Heart right ventricle (tissue), 16 donors: ENCODE measurements at regions not wholly inside any gene's neighbourhood (a gene's known extent, or its start where the extent isn't known, plus 50 kb on each side); places are given as distances from the start of the nearest gene placed in this dataset.

ENCODE experiments used
- ATAC-seq, 8 donors: fragments of 200-7000 bp; cut with Tn5 transposase; one replicate each; pipeline ENCODE4 v1.9.1; 2020; ENCODE audit warnings: mild to moderate bottlenecking in 8 of 8, moderate library complexity in 8 of 8, moderate number of reproducible peaks in 1 of 8
- DNase-seq, 2 donors: peaks; one replicate each; pipeline ENCODE4 v3.0.0-alpha.2; 2020
- H3K27ac ChIP-seq, 10 donors: fragments of 200-600 bp; sonication (generic) in 2 of 10; one replicate each; pipeline versions ENCODE4 v1.5.0 to v1.8.0; 2020 to 2022; ENCODE audit warnings: mild to moderate bottlenecking in 3 of 10
- H3K27me3 ChIP-seq, 7 donors: fragments of 200-600 bp; one replicate each; pipeline ENCODE4 v1.8.0; 2021 to 2022; ENCODE audit warnings: mild to moderate bottlenecking in 2 of 7
- H3K36me3 ChIP-seq, 9 donors: fragments of 200-600 bp; sonication (generic) in 1 of 9; one replicate each; pipeline versions ENCODE4 v1.5.0 to v1.8.0; 2020 to 2022; ENCODE audit warnings: mild to moderate bottlenecking in 2 of 9
- H3K4me1 ChIP-seq, 9 donors: fragments of 200-600 bp; sonication (generic) in 1 of 9; one replicate each; pipeline versions ENCODE4 v1.5.0 to v1.8.0; 2020 to 2022; ENCODE audit warnings: mild to moderate bottlenecking in 4 of 9
- H3K4me3 ChIP-seq, 10 donors: fragments of 200-600 bp; sonication (generic) in 2 of 10; one replicate each; pipeline versions ENCODE4 v1.5.0 to v1.8.0; 2020 to 2022; ENCODE audit warnings: mild to moderate bottlenecking in 7 of 10, moderate library complexity in 2 of 10
- H3K9me3 ChIP-seq, 11 donors: fragments of 200-600 bp in 10 of 11; sonication (generic) in 2 of 11; one replicate each; pipeline versions ENCODE4 v1.5.0 to v1.8.0; 2013 to 2022; ENCODE audit warnings: mild to moderate bottlenecking in 2 of 11, control low read depth in 1 of 11, moderate library complexity in 1 of 11
- WGBS, 2 donors: extraction: QIAGEN DNeasy Blood & Tissue Kit; methylation state at CpG; one replicate each; pipeline ENCODE4 v1.1.7; 2013; ENCODE audit warnings: inconsistent platforms in 1 of 2; 5-methylcytosine and 5-hydroxymethylcytosine counted together
- intact Hi-C, 10 donors: fragments of 100-400 bp; cut with DNase I; formaldehyde crosslinking; loops; one replicate each; pipeline versions ENCODE4 v1.11.1 to v1.14.2; 2022
- TF ChIP-seq, protein P1 (sequence below), 9 donors: fragments of 200-600 bp; sonication (generic) in 2 of 9; IDR thresholded peaks; one replicate each; pipeline versions ENCODE4 v1.5.0 to v1.8.0; 2021 to 2022; ENCODE audit warnings: antibody characterized with exemption in 9 of 9, mild to moderate bottlenecking in 5 of 9, moderate library complexity in 1 of 9
- donor health status: Arrhythmogenic right ventricular cardiomyopathy.
- donor health status: ischemic (EF 13 %, LVEDD 7.1; RV severe dilation, severe dysfunction).
- donor health status: healthy with polysubstance abuse.
- donor health status: DM: no; HTN: yes; CAD: no.
- donor health status: DM: no; HTN: no; CAD: no.
- donor health status: ischemic (EF 25% LVEDD 6.9; RV normal size, moderate dysfunction).
- donor health status: ischemic (EF 25% LVEDD 5.7; RV mildly dilated, moderate dysfunction).
- donor health status: healthy.
- donor health status: DM: yes; HTN: yes; CAD: no.
- donor health status: Ischemic cardiomyopathy.
- donor health status: ischemic (EF 35%, LVEDD 5.7; RV mildly dilated, moderate dysfunction).
- donor health status: nonischemic (EF 11% LVEDD 7.7; RV severe dilation, severe dysfunction).
- donor health status: DM: yes; HTN: yes; CAD: no.
- donor health status: PGD.
- donor health status: ischemic (EF 29% LVEDD 5.4; RV normal size, mild dysfunction).
- donor health status: nonischemic (EF 23%, LVEDD 6.1; RV moderate dilation, normal function).

DNA sequence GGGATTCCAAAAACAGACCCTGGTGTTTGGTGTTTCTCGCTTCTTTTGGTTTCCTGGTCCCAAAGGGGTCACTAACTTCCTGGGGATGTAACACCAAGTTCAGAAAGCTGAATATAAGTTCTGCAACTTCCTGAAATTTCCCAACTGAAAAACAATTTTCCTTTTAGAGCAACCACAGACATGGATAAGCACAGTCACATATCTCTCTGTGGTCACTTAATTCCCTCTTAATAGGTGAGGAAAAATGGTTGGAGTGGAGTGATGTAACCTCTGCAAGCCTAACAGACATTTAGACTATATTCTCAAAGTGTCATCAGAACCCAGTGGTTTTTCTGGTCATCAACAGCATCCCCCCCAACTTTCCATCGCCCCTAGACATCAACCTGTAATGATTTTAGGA, 135.3 kb downstream of the PRELID2 start:
- H3K4me1 ChIP-seq = peaks cover 0 to 4% (median 0%) of the 10 kb centered on the region in 9 donors
- no peak overlapping the region for H3K27ac ChIP-seq
- no peaks in the 10 kb centered on the region for H3K36me3 ChIP-seq
- H3K4me3 ChIP-seq = no peak overlapping the region
- DNase-seq (no peak), ATAC-seq (no peak)
- 75 to 84% methylated on average over 2 of the region's 2 CpGs for WGBS, 2 donors
- intact Hi-C loops = loop anchor here in 3 of 10 donors (5.0 to 10.0 kb wide), 4 partner anchors 112 to 345 kb away; no protein-coding TSS in a partner anchor
- no peaks in the 10 kb centered on the region for H3K27me3 ChIP-seq
- no peaks in the 10 kb centered on the region for H3K9me3 ChIP-seq
- TF ChIP-seq, protein P1, sequence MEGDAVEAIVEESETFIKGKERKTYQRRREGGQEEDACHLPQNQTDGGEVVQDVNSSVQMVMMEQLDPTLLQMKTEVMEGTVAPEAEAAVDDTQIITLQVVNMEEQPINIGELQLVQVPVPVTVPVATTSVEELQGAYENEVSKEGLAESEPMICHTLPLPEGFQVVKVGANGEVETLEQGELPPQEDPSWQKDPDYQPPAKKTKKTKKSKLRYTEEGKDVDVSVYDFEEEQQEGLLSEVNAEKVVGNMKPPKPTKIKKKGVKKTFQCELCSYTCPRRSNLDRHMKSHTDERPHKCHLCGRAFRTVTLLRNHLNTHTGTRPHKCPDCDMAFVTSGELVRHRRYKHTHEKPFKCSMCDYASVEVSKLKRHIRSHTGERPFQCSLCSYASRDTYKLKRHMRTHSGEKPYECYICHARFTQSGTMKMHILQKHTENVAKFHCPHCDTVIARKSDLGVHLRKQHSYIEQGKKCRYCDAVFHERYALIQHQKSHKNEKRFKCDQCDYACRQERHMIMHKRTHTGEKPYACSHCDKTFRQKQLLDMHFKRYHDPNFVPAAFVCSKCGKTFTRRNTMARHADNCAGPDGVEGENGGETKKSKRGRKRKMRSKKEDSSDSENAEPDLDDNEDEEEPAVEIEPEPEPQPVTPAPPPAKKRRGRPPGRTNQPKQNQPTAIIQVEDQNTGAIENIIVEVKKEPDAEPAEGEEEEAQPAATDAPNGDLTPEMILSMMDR (IDR thresholded peaks at IDR 0.05) = no peak

DNA sequence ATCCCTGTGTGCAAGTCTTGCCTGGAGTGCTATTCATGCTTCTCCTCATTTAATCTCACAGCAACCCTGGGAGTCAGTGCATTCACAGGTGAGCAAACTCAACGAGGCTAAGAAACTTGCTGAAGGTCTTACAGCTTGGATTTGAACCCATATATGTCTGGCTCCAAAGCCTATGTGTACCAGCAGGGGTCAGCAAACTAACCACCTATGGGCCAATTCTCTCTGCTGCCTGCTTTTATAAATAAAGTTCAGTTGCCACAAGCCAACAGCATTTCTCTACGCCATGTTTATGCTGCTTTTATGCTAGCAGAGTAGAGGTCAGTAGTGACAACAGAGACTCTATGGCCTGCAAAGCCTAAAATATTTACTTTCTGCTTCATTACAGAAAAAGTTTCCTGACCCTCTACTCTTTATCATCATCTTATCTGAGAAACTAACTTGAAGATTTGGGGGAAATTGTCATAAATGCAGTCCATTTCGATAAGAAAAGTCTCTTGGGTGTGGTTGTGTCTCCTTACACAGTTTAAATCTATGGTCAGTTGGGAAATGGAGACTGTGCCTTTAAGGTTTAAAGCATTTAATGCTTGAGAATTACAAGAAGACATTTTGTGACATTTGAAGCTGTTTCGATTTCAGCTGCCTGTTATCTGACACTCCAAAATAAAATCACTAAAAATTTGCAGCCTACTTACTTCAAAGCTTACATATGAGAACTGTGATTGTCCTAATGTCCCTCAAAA, 137.7 kb downstream of the PRELID2 start:
- intact Hi-C loops = loop anchor here in 3 of 10 donors (1.0 to 10.0 kb wide), 4 partner anchors 29 to 347 kb away; no protein-coding TSS in a partner anchor
- H3K9me3 ChIP-seq = no peaks in the 10 kb centered on the region
- peaks cover 0 to 4% (median 0%) of the 10 kb centered on the region in 9 donors for H3K4me1 ChIP-seq
- no peaks in the 10 kb centered on the region for H3K36me3 ChIP-seq
- DNase-seq (no peak), ATAC-seq (no peak)
- 60 to 64% methylated on average over 4 of the region's 4 CpGs for WGBS, 2 donors
- TF ChIP-seq, protein P1 (IDR thresholded peaks at IDR 0.05) = peak in 8 of 9 donors; percentile 15 to 57 (median 43)
- no peak overlapping the region for H3K27ac ChIP-seq
- no peaks in the 10 kb centered on the region for H3K27me3 ChIP-seq
- no peak overlapping the region for H3K4me3 ChIP-seq

DNA sequence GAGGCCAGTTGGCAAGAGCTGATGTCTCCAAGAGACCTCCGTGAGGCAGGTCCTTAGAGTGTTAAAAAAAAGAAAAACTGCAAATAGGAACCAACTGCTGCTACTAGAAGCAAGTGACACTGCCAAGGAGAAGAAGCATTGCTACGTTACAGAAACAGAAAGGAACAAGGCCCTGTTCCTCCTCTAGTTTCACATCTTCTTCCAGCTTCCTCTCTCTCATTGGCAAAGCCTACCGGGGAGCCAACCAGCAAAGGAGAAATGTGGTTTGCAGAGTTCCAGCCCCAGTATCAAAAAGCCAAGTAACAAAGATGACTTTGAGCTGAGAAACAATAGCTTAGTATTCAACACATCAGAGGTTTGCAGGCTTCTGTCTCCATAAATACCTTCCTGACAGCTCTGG, 145.9 kb downstream of the PRELID2 start:
- Histone ChIP-seq H3K27me3 (no peaks in the 10 kb centered on the region), H3K27ac (peak overlapping the region in 1 of 10 donors; percentile 52), H3K4me3 (no peak overlapping the region), H3K36me3 (no peaks in the 10 kb centered on the region), H3K4me1 (peaks cover 0 to 6% (median 0%) of the 10 kb centered on the region in 9 donors), H3K9me3 (no peaks in the 10 kb centered on the region)
- peak in 3 of 8 donors; percentile 48 to 77 (median 73) for ATAC-seq
- intact Hi-C loops = loop anchor here in 6 of 10 donors (10.0 kb wide), 5 partner anchors 126 to 446 kb away; no protein-coding TSS in a partner anchor
- WGBS, 2 donors = 57 to 64% methylated on average over 3 of the region's 3 CpGs
- TF ChIP-seq, protein P1 (IDR thresholded peaks at IDR 0.05) = no peak
- DNase-seq = no peak

DNA sequence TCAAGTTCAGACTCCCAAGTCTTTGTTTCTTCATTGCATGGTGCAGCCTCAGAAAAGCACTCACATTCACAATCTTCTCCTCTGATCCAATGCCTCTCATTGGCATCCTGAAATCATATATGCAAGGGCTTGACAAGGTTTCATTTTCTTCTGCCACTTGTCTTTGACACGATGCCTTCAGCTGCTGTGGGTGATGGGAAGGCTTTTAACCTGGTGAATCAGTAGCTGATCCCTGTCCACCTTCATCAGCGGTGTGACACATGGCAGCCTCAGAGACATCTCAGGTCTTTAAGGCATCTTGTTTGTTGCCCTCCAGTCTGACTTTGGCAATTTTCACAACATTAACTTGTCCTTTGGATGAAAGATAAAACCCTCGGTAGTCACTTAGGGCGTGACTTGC, 147.2 kb downstream of the PRELID2 start:
- intact Hi-C loops = loop anchor here in 6 of 10 donors (10.0 kb wide), 5 partner anchors 127 to 447 kb away; no protein-coding TSS in a partner anchor
- WGBS, 2 donors = 85 to 90% methylated on average over 4 of the region's 4 CpGs
- Histone ChIP-seq H3K4me3 (no peak overlapping the region), H3K27ac (no peak overlapping the region), H3K9me3 (no peaks in the 10 kb centered on the region), H3K27me3 (no peaks in the 10 kb centered on the region), H3K36me3 (no peaks in the 10 kb centered on the region), H3K4me1 (peaks cover 0 to 6% (median 0%) of the 10 kb centered on the region in 9 donors)
- no peak for ATAC-seq
- no peak for DNase-seq
- TF ChIP-seq, protein P1 (IDR thresholded peaks at IDR 0.05) = no peak
